AG20443 (cell line): ENCODE measurements at regions not wholly inside any gene's neighbourhood (a gene's known extent, or its start where the extent isn't known, plus 50 kb on each side); places are given as distances from the start of the nearest gene placed in this dataset.
"Not testable (repeated sequence)": the region's sequence is repeated elsewhere in the genome, so short reads cannot be mapped to it uniquely, and the experiment has no call there.

ENCODE experiments used
- DNase-seq: peaks from one replicate; pipeline ENCODE4 v3.0.0; 2012; ENCODE audit warnings: low spot score, mixed read lengths

DNA sequence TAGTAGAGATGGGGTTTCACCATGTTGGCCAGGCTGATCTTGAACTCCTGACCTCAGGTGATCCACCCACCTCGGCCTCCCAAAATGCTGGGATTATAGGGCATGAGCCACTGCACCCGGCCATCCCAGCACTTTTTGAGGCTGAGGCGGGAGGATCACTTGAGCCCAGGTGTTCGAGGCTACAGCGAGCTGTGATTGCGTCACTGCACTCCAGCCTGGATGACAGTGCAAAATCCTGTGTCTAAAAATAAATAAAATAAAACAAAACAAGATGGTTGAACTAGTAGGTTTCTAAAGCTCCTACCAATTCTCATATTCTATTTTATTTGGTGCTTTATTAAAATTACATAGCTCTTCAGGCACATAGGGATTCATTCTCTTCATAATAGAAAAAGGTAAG lies 890.3 kb upstream of the AUTS2 start:
- no peak for DNase-seq

DNA sequence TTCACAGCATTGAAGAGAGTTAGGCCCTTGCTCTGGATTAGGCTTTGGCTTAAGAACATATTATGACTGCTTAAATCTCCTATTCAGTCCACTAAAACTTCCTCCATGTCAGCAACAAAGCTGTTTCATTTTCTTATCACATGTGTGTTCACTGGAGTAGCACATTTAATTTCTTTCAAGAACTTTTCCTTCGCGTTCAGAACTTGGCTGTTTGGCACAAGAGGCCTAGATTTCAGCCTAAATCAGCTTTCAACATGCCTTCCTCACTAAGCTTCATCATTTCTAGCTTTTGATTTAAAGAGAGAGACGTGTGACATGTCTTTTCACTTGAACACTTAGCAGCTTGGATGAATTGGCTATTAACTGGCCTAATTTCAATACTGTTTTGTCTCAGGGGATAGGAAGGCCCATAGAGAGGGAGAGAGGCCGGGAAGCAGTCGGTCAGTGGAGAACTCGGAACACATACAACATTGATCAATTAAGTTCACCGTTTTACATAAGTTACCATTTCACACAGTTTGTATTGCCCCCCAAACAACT lies 885.2 kb upstream of the AUTS2 start:
- no peak for DNase-seq

DNA sequence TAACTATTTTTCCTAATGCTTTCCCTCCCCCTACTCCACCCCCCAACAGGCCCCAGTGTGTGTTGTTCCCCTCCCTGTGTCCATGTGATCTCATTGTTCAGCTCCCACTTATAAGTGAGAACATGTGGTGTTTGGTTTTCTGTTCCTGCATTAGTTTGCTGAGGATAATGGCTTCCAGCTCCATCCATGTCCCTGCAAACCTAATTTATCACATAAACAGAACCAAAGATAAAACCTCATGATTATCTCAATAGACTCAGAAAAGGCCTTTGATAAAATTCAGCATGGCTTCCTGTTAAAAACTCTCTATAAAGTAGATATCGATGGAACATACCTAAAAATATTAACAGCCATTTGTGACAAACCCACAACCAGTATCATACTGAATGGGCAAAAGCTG lies 884.1 kb upstream of the AUTS2 start:
- not testable (repeated sequence) for DNase-seq

DNA sequence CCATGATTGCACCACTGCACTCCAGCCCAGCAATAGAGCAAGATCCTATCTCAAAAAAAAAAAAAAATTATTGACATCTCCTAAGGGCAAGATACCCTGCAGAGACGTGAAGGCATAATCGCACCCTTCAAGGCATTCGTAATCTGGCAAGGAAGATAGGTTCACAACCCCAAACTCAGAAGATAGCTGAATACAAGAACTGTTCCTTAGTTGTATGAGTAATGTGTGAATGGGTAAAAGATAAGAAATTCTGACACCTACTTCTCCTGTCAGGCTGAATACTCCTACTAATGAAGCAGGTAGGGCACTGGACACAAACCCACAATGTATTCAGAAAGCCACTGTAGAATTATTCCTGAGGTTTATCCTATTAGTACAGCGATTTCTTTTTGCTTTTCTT lies 882.4 kb upstream of the AUTS2 start:
- DNase-seq, result no peak

DNA sequence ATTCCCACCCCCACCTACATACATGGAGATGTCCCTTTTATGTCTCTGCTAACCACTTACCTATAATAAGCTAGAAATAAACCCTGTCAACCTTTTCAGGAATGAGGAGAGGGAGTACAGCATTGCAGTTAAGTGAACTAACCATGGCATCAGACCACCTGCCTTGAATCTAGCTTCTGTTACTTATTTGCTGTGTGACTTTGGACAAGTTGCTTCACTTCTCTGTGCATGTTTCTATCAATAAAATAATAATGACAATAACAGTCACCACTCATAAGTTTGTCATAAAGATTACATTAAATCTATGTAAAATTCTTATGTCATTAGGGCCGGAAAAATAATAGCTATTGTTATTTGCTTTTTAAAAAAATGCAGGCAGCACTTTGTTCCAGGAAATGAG lies 881.1 kb upstream of the AUTS2 start:
- DNase-seq, result no peak

DNA sequence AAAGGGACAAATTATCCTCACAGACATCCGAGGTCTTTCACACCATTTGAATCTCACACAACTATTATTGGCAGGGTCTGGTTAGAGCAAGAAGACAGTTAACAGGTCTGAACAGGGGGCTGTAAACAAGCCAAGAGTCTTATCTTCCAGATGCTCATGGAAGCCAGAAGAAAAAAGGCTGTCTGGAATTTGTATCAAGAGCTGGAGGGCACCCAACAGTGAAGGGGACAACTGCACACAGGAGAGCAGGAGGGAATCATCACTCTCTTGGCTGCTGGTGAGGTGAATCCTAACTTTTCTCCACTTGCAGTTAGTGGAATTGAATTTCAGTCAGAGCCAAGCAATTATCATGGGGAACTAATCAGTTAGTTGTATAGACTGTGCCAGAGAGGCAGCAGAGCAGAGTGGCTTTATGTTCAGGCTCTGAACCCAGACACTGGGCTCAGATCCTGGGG lies 880.2 kb upstream of the AUTS2 start:
- DNase-seq, result no peak

DNA sequence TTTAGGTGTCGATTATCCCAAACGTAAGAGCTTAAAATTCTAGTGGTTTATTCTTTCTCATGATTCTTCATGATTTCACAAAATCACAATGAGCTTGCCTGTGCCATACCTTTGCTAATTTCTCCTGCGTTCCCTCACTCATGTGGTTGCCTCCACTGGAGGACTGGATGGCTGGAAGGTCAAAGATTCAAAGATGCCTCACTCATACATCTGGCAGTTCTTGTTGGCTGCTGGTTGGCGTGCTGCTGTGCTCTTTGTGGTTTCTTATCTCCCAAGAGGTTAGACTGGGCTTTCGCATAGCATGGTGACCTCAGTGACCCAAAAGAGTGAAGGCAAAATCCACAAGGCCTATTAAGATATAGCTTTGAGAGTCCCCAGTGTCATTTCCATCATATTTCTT lies 877.6 kb upstream of the AUTS2 start:
- peak; percentile 28 for DNase-seq

DNA sequence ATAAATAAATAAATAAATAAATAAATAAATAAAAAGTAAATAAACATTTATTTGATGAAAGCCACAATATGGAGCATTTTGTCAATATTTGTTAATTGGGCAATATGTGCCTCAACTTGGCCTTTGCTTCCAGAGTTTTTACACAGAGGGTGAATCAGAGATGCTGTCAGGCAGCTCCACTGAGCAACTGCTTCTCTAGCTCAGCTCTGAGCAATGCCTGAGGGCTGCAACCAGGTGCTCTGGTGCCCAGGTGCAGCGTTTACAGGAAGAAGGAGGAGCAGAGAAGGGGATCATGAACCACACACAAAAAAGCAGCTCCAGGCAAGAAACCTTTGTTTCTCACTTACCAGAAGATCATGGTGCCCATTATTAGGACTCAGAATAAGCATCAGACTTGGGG lies 876.2 kb upstream of the AUTS2 start:
- DNase-seq, result no peak

DNA sequence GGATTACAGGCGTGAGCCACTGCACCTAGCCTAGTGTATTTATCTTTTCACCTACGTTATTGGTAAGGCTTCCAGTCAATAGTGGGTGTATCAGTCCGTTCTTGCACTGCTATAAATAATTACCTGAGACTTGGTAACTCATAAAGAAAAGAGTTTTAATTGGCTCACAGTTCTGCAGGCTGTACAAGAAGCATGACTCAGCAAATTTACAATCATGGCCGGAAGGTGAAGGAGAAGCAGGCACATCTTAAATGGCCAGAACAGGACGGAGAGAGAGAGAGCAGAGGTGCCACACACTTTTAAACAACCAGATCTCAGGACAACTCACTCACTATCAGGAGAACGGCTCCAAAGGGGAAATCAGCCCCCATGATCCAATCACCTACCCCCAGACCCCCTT lies 873.3 kb upstream of the AUTS2 start:
- no peak for DNase-seq

DNA sequence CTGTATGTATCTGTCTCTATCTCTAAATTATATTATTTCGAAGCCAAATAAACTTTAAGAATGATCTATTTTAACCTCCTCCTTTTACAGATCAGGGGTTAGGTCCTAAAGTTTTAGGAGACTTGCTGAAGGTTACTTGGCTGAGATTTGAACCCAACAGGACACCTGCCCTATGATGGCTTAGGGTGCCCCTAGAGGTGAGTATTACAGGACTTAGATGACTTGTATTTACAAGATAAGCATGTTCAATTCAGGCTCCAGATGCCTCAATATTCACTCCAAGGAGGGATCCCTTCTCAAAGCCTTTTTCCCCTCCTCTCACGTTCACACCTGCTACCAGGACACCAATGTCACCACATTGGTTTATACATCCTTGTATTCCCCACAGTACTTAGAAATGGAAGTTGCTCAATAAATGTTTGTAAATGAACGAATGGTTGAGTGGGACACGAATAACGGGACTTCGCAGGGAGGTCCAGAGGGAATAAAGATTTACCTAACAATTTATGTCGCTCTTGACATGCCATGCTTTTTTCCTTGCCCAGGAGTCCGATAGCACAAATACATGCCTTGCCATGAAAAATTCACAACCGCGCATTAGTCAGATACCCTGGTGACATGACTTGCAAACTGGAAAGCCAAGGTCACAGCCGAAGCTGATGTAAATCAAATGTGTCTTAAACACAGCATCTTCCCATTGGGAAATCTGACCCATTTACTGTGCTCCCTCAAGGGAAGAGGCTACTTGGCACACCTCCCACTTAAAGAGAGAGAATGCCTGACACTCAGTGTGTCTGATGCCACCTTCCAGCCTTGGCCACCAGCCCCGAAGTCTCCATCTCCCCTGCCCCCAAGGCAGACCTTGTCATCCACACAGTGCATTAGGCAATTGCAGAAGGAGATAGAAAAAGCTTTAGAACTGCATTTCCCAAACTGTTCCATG lies 872.2 kb upstream of the AUTS2 start:
- DNase-seq, result no peak

DNA sequence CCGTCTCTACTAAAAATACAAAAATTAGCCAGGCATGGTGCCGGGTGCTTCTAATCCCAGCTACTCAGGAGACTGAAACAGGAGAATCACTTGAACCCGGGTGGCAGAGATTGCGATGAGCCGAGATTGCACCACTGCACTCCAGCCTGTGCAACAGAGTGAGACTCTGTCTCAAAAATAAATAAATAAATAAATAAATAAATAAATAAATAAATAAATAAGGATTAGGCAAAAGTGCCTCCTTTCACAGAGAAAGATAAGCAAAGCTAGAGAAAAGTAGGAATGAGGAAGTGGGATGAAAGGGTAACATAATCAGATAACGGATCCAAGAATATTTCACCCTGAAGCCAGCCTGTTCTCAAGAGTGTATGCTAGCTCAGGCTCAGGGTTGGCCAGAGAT lies 869.6 kb upstream of the AUTS2 start:
- DNase-seq, result not testable (repeated sequence)

DNA sequence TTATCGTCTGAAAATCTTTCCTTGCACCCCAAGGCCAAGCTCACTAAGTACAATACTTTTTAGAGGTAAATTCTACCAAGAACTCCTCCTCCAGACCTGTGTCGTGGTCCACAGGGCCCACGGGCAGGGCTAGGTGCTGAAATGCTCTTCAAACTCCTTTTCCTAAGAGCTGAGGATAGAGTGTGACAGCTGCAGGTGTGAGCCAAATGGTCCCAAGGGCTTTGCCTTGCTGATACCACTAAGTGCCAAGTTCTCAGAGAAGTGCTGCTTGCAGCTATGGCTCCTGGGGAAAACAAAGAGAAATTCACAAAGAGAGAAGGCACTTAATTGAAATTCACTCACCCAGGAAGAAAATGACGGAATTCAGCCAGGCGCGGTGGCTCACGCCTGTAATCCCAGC lies 868.9 kb upstream of the AUTS2 start:
- DNase-seq, result no peak

DNA sequence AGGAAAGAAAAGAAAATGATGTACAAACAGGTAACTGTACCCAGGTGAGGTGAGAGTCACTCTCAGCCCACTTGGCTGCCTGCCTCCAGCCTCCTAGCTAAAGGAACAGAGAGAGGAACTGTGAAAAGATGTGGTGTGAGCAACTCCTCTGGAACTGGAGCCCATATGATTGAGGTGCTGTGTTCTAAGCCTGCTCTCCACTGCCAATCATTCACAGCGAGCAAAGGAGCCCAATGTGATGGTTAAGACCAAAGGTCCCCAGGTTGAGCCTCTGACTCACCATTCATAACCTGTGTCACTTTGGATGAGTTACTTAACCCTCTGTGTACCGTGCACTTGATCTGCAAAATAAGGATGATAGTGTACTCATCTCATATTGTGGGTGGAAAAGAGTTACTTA lies 868.1 kb upstream of the AUTS2 start:
- no peak for DNase-seq

DNA sequence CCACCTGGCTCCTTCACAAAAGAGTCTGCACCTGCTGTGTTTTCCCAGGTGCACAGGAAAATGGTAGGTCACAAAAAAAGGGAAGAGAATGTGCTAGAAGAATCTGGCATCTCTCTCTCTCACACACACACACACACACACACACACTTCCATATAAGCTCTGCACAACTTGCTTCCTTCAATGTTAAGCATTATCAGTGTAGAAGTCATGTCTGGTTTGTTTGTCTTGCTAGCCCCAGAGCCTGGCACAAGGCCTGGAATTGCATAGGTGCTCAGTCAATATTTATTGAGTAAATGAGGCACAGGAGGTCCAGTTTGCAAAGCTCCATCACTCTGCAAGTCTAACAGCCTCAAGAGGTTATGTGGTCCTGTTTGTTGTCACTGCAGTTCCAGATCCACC lies 867.3 kb upstream of the AUTS2 start:
- no peak for DNase-seq

DNA sequence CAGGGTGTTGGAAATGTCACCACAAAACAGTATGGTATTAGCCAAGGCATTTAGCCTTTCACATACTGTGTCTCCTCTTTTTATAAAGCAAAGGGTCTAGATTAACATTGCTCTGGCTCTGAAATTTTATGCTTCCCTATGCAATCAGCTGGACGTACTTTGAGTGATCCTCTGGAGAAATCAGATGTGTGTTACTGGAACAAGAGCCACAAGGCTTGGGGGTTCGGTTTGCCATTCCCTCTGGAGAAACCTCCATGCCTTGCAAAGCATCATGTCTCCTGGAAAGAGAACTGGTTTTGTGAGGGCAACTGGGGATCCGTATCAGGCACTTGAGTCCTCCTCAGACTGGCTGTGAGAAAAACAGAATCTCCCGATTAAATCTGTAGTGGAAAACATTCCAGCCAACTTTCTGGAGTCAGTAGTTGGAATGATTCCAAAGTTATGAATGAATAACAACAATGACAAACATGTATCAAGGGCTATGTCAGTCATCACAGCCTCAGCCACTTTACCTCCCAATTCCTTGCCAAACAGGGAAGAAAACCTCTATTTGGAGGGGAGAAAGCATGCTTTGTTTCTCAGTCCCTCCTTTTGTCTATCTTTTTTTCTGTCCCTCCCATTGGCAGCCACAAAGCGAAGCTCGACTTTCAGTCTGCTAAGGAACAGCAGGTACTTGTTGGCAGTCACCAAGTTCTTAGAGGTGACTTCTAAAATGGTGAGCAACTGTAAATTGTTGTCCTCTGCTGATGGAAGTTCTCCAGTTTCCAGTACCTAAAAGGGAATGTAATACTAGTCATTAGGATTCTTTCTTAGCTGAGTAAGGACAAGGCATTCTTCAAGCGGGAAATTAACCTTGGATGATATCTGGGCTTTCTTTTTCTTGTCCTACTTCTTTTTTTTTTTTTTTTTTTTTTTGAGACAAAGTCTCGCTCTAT lies 864.8 kb upstream of the AUTS2 start:
- no peak for DNase-seq

DNA sequence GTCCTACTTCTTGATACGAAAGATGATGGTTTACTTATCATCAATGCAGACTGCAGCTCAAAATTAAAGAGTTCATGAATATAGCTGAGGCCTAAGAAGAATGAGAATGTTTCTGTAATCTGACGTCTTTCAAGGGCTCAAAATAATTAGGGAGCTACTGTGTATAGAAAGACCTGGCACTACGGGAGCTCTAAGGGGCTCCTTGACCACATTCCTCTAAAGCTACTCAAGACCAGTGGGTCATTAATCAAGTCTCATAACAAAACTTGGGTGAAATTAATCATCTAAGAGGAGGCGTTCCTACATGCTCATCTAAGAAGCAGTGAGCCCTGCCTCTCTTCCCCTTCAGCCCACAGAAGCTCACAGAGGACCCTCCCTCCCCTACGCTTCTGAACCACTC lies 863.8 kb upstream of the AUTS2 start:
- DNase-seq, result no peak

DNA sequence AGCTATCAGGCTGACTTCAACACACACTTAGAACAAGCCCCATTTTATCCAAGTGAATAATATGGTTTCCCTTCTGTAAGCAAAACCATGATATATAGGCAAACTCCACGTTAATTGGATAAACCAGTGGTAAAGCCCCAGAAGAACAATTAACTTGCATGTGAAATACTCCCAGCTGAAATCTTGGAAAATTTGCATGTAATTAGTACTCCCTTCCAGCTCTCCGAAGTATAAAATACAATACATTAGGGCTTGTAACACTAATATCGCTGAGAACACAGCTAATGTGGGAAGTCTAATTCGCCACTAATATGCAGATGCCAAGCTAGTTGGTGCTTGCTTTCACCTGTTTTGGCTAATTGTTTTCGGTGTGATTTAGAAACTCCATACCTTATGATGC lies 859.0 kb upstream of the AUTS2 start:
- DNase-seq, result no peak

DNA sequence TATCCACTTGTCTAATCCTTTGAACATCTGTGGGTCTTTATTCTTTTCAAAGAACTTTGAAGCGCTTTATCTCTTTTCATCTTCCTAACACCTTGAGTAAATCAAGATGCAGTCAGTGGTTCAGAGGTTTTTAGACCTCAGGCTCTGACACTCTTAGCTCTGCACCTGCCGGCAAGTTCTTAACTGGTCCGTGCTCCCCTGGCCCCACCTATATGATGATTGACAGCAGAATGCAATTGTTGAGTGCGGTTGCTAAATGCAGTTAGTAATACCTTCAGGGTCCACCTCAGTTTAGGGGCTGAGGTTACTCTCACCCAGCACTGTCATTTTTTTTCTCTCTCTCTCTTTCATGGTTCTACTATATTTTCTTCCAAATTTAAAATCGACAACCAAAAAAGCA lies 854.2 kb upstream of the AUTS2 start:
- DNase-seq, result no peak

DNA sequence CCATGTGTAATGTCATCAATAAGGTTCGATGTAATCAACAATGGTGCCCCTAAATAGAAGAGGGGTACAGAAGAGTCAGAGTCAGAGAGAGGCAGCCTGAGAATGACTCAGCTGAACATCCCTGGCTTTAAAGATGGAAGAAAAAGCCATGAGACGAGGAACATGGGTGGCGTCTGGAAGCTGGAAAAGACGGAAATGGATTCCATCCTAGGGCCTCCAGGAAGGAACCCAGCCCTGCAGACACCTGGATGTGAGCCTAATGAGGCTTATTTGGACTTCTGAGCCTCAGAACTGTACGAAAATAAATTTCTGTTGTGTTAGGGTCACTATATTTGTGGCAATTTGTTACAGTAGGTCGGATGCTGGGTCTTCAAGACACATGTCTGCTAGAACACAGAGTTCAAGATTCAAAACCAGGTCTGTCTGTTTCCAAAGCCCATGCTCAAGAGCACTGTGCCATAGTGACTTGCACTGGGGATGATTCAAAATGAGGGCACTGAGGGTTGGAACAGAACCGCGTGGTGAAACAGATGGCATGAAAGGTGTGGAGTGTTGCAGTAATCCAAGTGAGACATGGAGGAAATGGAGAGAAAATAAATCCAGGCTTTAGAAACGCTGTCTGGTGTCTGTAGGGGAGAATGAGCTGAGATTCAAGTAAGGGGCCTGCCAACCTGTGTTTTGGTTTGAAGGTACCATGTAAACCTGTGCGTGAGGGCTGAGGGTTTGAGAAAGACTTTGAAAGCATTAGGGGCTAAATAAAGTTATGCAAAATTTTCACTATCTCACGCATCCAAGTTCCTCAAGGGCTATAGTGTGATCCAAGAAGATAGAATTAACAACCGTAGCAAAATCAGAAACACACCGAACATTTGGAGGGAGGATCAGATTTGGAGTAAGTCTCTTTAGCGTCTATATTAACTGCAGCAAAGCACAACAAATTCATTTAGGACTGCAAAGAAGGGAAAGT lies 849.1 kb upstream of the AUTS2 start:
- no peak for DNase-seq

DNA sequence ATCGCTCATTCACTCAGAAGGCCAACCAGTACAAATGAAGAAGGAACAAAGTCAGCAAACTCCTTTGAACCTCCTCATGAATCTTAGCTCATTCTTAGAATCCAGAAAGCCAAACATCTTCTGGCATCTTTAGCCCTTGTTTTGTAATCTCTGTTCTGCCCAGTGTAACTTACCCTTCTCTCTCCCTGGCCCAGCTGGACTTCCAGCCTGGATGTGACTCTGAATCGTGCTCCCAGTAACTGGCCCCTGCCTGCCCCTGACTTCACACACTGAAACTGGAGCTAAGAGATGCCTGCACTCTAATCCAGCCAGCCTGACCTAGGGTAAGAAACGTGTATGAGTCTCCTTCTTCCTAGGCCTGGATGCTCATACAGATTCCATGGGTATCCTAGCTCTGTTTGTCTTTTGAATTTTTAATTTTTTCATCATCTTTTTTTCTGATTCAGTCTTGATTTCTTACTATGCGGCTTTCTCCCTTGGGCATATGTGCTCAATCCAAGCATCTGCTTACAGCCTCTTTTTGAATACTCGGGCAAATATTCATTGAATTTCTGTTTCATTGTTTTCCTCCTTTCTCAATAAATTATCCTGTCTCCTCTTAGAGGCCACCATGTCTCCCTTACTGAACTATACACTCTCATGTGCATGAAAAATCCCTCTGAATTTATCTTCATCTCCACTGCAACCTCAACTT lies 845.6 kb upstream of the AUTS2 start:
- peak; percentile 42 for DNase-seq

DNA sequence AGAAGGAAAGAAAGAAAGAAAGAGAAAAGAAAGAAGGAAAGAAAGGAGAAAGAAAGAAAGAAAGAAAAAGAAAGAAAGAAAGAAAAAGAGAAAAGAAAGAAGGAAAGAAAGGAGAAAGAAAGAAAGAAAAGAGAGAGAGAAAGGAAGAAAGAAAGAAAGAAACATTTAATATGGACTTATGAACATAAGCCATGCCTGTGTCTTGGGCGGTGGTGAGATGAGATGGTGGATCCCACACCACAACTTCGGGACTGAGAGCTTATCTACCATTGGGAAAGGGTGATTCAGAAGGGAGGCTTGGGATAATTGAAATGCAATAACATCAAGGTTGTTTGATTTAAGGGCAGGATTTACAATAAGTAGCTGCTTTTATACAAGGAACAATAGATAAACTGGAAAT lies 843.9 kb upstream of the AUTS2 start:
- DNase-seq, result no peak
